Epithelial cell of esophagus (primary cell): ENCODE measurements at regions not wholly inside any gene's neighbourhood (a gene's known extent, or its start where the extent isn't known, plus 50 kb on each side); places are given as distances from the start of the nearest gene placed in this dataset.

Experiments used
- DNase-seq: peaks from one replicate; pipeline ENCODE4 v3.0.0; 2010; ENCODE audit warnings: low read depth
- H3K4me3 ChIP-seq: 2 replicates; pipeline ENCODE4 v1.5.1; 2011; ENCODE audit warnings: mild to moderate bottlenecking, low read length, control low read depth
- TF ChIP-seq, protein P1 (sequence below): IDR thresholded peaks from 2 replicates; pipeline ENCODE4 v1.5.1; 2011; ENCODE audit warnings: low read depth, mild to moderate bottlenecking, low read length, control low read depth, inconsistent platforms; ENCODE audit not compliant: insufficient read depth; ENCODE audit errors: missing control alignments

GRCh38 chr1:239322369-239322768 lies 64.0 kb upstream of the CHRM3 start:
- TF ChIP-seq, protein P1, sequence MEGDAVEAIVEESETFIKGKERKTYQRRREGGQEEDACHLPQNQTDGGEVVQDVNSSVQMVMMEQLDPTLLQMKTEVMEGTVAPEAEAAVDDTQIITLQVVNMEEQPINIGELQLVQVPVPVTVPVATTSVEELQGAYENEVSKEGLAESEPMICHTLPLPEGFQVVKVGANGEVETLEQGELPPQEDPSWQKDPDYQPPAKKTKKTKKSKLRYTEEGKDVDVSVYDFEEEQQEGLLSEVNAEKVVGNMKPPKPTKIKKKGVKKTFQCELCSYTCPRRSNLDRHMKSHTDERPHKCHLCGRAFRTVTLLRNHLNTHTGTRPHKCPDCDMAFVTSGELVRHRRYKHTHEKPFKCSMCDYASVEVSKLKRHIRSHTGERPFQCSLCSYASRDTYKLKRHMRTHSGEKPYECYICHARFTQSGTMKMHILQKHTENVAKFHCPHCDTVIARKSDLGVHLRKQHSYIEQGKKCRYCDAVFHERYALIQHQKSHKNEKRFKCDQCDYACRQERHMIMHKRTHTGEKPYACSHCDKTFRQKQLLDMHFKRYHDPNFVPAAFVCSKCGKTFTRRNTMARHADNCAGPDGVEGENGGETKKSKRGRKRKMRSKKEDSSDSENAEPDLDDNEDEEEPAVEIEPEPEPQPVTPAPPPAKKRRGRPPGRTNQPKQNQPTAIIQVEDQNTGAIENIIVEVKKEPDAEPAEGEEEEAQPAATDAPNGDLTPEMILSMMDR, result no peak
- no peak overlapping the region for H3K4me3 ChIP-seq
- DNase-seq, result no peak

- H3K4me3 ChIP-seq, result no peak overlapping the region
- TF ChIP-seq, protein P1, result no peak
- no peak for DNase-seq
These were observed 64.5 kb upstream of the CHRM3 start for GRCh38 chr1:239321877-239322276.

GRCh38 chr1:239317948-239318347 lies 68.4 kb upstream of the CHRM3 start:
- no peak overlapping the region for H3K4me3 ChIP-seq

GRCh38 chr1:239315631-239316217 lies 70.6 kb upstream of the CHRM3 start:
- TF ChIP-seq, protein P1, result no peak
- H3K4me3 ChIP-seq, result no peak overlapping the region
- no peak for DNase-seq

More at GRCh38 chr1:239317948-239318347, 68.4 kb upstream of the CHRM3 start:
- TF ChIP-seq, protein P1, result no peak
- DNase-seq, result no peak

- TF ChIP-seq, protein P1, result no peak
- DNase-seq, result no peak
- no peak overlapping the region for H3K4me3 ChIP-seq
These were observed 75.0 kb upstream of the CHRM3 start for GRCh38 chr1:239311331-239311730.

- TF ChIP-seq, protein P1, result peak; percentile 63
- peak; percentile 22 for DNase-seq
- H3K4me3 ChIP-seq, result no peak overlapping the region
These were observed 77.6 kb upstream of the CHRM3 start for GRCh38 chr1:239308701-239309333.

DNA sequence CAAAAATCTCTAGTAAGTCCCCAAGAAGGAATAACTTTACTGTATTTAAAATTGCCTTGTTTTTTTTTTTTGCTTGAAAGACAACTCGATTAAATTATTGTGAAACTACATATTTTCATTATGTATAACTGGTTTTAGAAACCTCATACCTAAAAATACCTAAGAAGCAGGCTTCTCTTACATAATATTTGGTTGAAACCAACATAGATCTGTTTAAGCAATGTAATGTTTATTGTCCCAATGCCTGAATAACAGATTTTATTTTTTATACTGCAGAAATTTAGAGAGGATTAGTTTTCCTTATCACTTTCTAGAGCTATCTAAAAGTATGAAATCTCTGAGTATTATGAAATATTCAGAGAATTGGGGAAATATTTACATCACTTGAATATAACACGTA lies 78.5 kb upstream of the CHRM3 start:
- no peak overlapping the region for H3K4me3 ChIP-seq
- no peak for DNase-seq
- TF ChIP-seq, protein P1, result no peak
